ENCODE measurements at regions not wholly inside any gene's neighbourhood (a gene's known extent, or its start where the extent isn't known, plus 50 kb on each side); places are given as distances from the start of the nearest gene placed in this dataset.
"Not testable (repeated sequence)": the region's sequence is repeated elsewhere in the genome, so short reads cannot be mapped to it uniquely, and the experiment has no call there.

- Histone ChIP-seq H3K27ac (ENCODE audit: low read depth, low read length) (no peak overlapping the region), H3K4me1 (ENCODE audit: control insufficient read depth in 1 of 2, insufficient read depth in 2 of 2, low read length in 2 of 2) (no peaks in the 10 kb centered on the region), H3K36me3 (ENCODE audit: control insufficient read depth in 1 of 2, insufficient read depth in 2 of 2, low read length in 2 of 2) (no peaks in the 10 kb centered on the region), H3K9me3 (ENCODE audit: control insufficient read depth in 1 of 2, low read length in 2 of 2) (no peaks in the 10 kb centered on the region), H3K9ac (ENCODE audit: low read depth in 1 of 2, low read length in 2 of 2) (no peak overlapping the region), H3K4me3 (ENCODE audit: low read depth in 1 of 2, low read length in 2 of 2) (no peak overlapping the region), H3K27me3 (ENCODE audit: control insufficient read depth in 1 of 2, insufficient read depth in 2 of 2, low read length in 2 of 2) (no peaks in the 10 kb centered on the region)
Measured at GRCh38 chr2:751474-751873, 74.3 kb upstream of the TMEM18 start.

DNA sequence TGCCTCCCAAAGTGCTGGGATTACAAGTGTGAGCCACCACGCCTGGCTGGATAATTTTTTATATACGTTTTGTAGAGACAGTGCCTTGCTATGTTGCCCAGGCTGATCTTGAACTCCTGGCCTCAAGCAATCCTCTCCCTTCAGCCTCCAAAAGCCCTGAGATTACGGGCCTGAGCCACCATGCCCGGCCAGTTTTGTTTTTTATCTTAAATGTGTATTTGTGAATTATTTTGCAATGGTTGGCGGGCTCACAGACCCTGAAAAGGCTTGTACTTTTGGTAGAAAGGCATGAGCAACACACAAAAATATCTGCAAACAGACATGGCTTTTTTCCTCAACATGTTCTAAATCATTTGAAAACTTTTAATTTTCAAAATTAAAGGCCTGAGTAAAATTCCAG is 73.4 kb upstream of the TMEM18 start:
- no peaks in the 10 kb centered on the region for H3K9me3 ChIP-seq (ENCODE audit: control insufficient read depth in 1 of 2, low read length in 2 of 2)
- H3K9ac ChIP-seq (ENCODE audit: low read depth in 1 of 2, low read length in 2 of 2), result no peak overlapping the region
- H3K27ac ChIP-seq (ENCODE audit: low read depth, low read length), result no peak overlapping the region
- no peak overlapping the region for H3K4me3 ChIP-seq (ENCODE audit: low read depth in 1 of 2, low read length in 2 of 2)
- H3K27me3 ChIP-seq (ENCODE audit: control insufficient read depth in 1 of 2, insufficient read depth in 2 of 2, low read length in 2 of 2), result no peaks in the 10 kb centered on the region
- H3K4me1 ChIP-seq (ENCODE audit: control insufficient read depth in 1 of 2, insufficient read depth in 2 of 2, low read length in 2 of 2), result no peaks in the 10 kb centered on the region
- no peaks in the 10 kb centered on the region for H3K36me3 ChIP-seq (ENCODE audit: control insufficient read depth in 1 of 2, insufficient read depth in 2 of 2, low read length in 2 of 2)

- H3K4me3 ChIP-seq (ENCODE audit: low read depth in 1 of 2, low read length in 2 of 2), result no peak overlapping the region
- no peaks in the 10 kb centered on the region for H3K9me3 ChIP-seq (ENCODE audit: control insufficient read depth in 1 of 2, low read length in 2 of 2)
- no peaks in the 10 kb centered on the region for H3K36me3 ChIP-seq (ENCODE audit: control insufficient read depth in 1 of 2, insufficient read depth in 2 of 2, low read length in 2 of 2)
- no peaks in the 10 kb centered on the region for H3K27me3 ChIP-seq (ENCODE audit: control insufficient read depth in 1 of 2, insufficient read depth in 2 of 2, low read length in 2 of 2)
- H3K9ac ChIP-seq (ENCODE audit: low read depth in 1 of 2, low read length in 2 of 2), result no peak overlapping the region
- no peak overlapping the region for H3K27ac ChIP-seq (ENCODE audit: low read depth, low read length)
- H3K4me1 ChIP-seq (ENCODE audit: control insufficient read depth in 1 of 2, insufficient read depth in 2 of 2, low read length in 2 of 2), result no peaks in the 10 kb centered on the region
Measured at GRCh38 chr2:747762-748351, 70.7 kb upstream of the TMEM18 start.

GRCh38 chr2:746697-747096 is 69.5 kb upstream of the TMEM18 start:
- Histone ChIP-seq H3K4me3 (ENCODE audit: low read depth in 1 of 2, low read length in 2 of 2) (no peak overlapping the region), H3K27me3 (ENCODE audit: control insufficient read depth in 1 of 2, insufficient read depth in 2 of 2, low read length in 2 of 2) (peaks cover 0 to 8% of the 10 kb centered on the region in 2 donors), H3K27ac (ENCODE audit: low read depth, low read length) (no peak overlapping the region), H3K9ac (ENCODE audit: low read depth in 1 of 2, low read length in 2 of 2) (no peak overlapping the region), H3K4me1 (ENCODE audit: control insufficient read depth in 1 of 2, insufficient read depth in 2 of 2, low read length in 2 of 2) (no peaks in the 10 kb centered on the region), H3K9me3 (ENCODE audit: control insufficient read depth in 1 of 2, low read length in 2 of 2) (no peaks in the 10 kb centered on the region), H3K36me3 (ENCODE audit: control insufficient read depth in 1 of 2, insufficient read depth in 2 of 2, low read length in 2 of 2) (no peaks in the 10 kb centered on the region)

DNA sequence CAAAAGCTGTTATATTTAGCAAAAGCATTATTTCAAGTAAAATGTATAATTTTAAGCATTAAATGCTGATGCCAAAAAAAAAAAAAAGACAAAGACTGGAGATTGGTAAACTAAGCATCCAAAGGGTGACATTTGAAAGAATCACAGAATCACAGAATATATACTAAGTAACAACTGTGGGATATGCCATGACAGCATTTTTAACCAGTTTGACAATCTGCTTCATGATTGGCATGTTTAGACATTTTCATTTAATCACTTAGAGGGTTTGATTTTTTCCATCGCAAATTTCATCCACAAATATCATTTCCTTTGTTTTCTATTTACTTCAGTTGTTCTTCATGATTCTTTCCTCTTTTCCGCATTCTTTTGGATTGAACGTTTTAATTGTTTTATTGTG is 66.9 kb upstream of the TMEM18 start:
- Histone ChIP-seq H3K9me3 (ENCODE audit: control insufficient read depth in 1 of 2, low read length in 2 of 2) (no peaks in the 10 kb centered on the region), H3K4me1 (ENCODE audit: control insufficient read depth in 1 of 2, insufficient read depth in 2 of 2, low read length in 2 of 2) (peaks cover 0 to 14% of the 10 kb centered on the region in 2 donors), H3K9ac (ENCODE audit: low read depth in 1 of 2, low read length in 2 of 2) (no peak overlapping the region), H3K27ac (ENCODE audit: low read depth, low read length) (no peak overlapping the region), H3K27me3 (ENCODE audit: control insufficient read depth in 1 of 2, insufficient read depth in 2 of 2, low read length in 2 of 2) (peaks cover 0 to 11% of the 10 kb centered on the region in 2 donors), H3K36me3 (ENCODE audit: control insufficient read depth in 1 of 2, insufficient read depth in 2 of 2, low read length in 2 of 2) (no peaks in the 10 kb centered on the region), H3K4me3 (ENCODE audit: low read depth in 1 of 2, low read length in 2 of 2) (no peak overlapping the region)

GRCh38 chr2:742221-742620 is 65.0 kb upstream of the TMEM18 start:
- no peaks in the 10 kb centered on the region for H3K36me3 ChIP-seq (ENCODE audit: control insufficient read depth in 1 of 2, insufficient read depth in 2 of 2, low read length in 2 of 2)
- H3K9me3 ChIP-seq (ENCODE audit: control insufficient read depth in 1 of 2, low read length in 2 of 2), result no peaks in the 10 kb centered on the region
- H3K4me1 ChIP-seq (ENCODE audit: control insufficient read depth in 1 of 2, insufficient read depth in 2 of 2, low read length in 2 of 2), result peaks cover 0 to 14% of the 10 kb centered on the region in 2 donors
- H3K27ac ChIP-seq (ENCODE audit: low read depth, low read length), result no peak overlapping the region
- H3K4me3 ChIP-seq (ENCODE audit: low read depth in 1 of 2, low read length in 2 of 2), result no peak overlapping the region
- H3K9ac ChIP-seq (ENCODE audit: low read depth in 1 of 2, low read length in 2 of 2), result no peak overlapping the region
- peaks cover 0 to 11% of the 10 kb centered on the region in 2 donors for H3K27me3 ChIP-seq (ENCODE audit: control insufficient read depth in 1 of 2, insufficient read depth in 2 of 2, low read length in 2 of 2)

DNA sequence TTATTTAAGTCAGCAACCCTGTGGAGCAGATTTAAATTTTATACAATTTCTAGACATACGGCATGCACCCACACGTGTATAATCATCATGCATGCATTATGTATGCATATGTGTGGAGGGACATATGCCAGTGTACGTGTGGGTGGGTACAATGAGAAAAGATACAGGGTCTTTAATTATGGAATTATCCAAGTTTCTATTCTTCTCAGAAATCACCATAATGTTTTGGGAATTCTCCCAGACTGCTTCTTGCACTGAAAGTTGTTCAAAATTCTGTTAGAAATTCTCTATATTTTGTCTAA is 63.9 kb upstream of the TMEM18 start:
- Histone ChIP-seq H3K36me3 (ENCODE audit: control insufficient read depth in 1 of 2, insufficient read depth in 2 of 2, low read length in 2 of 2) (no peaks in the 10 kb centered on the region), H3K9ac (ENCODE audit: low read depth in 1 of 2, low read length in 2 of 2) (no peak overlapping the region), H3K27ac (ENCODE audit: low read depth, low read length) (no peak overlapping the region), H3K4me1 (ENCODE audit: control insufficient read depth in 1 of 2, insufficient read depth in 2 of 2, low read length in 2 of 2) (peaks cover 0 to 14% of the 10 kb centered on the region in 2 donors), H3K27me3 (ENCODE audit: control insufficient read depth in 1 of 2, insufficient read depth in 2 of 2, low read length in 2 of 2) (peaks cover 0 to 11% of the 10 kb centered on the region in 2 donors), H3K4me3 (ENCODE audit: low read depth in 1 of 2, low read length in 2 of 2) (no peak overlapping the region), H3K9me3 (ENCODE audit: control insufficient read depth in 1 of 2, low read length in 2 of 2) (no peaks in the 10 kb centered on the region)

GRCh38 chr2:740322-741194 is 63.4 kb upstream of the TMEM18 start:
- peak overlapping the region; percentile 57 to 73 for H3K4me3 ChIP-seq (ENCODE audit: low read depth in 1 of 2, low read length in 2 of 2)
- peaks cover 0 to 11% of the 10 kb centered on the region in 2 donors for H3K27me3 ChIP-seq (ENCODE audit: control insufficient read depth in 1 of 2, insufficient read depth in 2 of 2, low read length in 2 of 2)
- H3K9me3 ChIP-seq (ENCODE audit: control insufficient read depth in 1 of 2, low read length in 2 of 2); H3K27ac ChIP-seq (ENCODE audit: low read depth, low read length); H3K36me3 ChIP-seq (ENCODE audit: control insufficient read depth in 1 of 2, insufficient read depth in 2 of 2, low read length in 2 of 2): not testable (repeated sequence)
- peak overlapping the region in 1 of 2 donors; percentile 47 for H3K9ac ChIP-seq (ENCODE audit: low read depth in 1 of 2, low read length in 2 of 2)
- peaks cover 0 to 14% of the 10 kb centered on the region in 2 donors for H3K4me1 ChIP-seq (ENCODE audit: control insufficient read depth in 1 of 2, insufficient read depth in 2 of 2, low read length in 2 of 2)

DNA sequence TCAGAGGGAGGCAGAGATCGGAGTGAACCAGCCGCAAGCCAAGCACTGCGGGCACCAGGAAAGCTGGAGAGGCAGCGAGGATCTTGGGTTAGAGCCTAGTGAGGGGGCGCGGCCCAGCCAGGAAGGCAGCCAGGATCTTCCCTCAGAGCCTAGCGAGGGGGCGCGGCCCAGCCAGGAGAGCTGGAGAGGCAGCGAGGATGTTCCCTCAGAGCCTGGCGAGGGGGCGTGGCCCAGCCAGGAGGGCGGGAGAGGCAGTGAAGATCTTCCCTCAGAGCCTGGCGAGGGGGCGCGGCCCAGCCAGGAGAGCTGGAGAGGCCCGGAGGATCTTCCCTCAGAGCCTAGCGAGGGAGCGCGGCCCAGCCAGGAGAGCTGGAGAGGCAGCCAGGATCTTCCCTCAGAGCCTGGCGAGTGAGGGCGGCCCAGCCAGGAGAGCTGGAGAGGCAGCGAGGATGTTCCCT is 62.7 kb upstream of the TMEM18 start:
- H3K4me1 ChIP-seq (ENCODE audit: control insufficient read depth in 1 of 2, insufficient read depth in 2 of 2, low read length in 2 of 2), result peaks cover 0 to 14% of the 10 kb centered on the region in 2 donors
- not testable (repeated sequence) for H3K9me3 ChIP-seq (ENCODE audit: control insufficient read depth in 1 of 2, low read length in 2 of 2); H3K9ac ChIP-seq (ENCODE audit: low read depth in 1 of 2, low read length in 2 of 2); H3K27ac ChIP-seq (ENCODE audit: low read depth, low read length); H3K36me3 ChIP-seq (ENCODE audit: control insufficient read depth in 1 of 2, insufficient read depth in 2 of 2, low read length in 2 of 2)
- H3K27me3 ChIP-seq (ENCODE audit: control insufficient read depth in 1 of 2, insufficient read depth in 2 of 2, low read length in 2 of 2), result peaks cover 0 to 11% of the 10 kb centered on the region in 2 donors
- H3K4me3 ChIP-seq (ENCODE audit: low read depth in 1 of 2, low read length in 2 of 2), result peak overlapping the region; percentile 57 to 73

- H3K4me3 ChIP-seq (ENCODE audit: low read depth in 1 of 2, low read length in 2 of 2), result no peak overlapping the region
- H3K9ac ChIP-seq (ENCODE audit: low read depth in 1 of 2, low read length in 2 of 2), result no peak overlapping the region
- peaks cover 0 to 14% of the 10 kb centered on the region in 2 donors for H3K4me1 ChIP-seq (ENCODE audit: control insufficient read depth in 1 of 2, insufficient read depth in 2 of 2, low read length in 2 of 2)
- peaks cover 0 to 5% of the 10 kb centered on the region in 2 donors for H3K27me3 ChIP-seq (ENCODE audit: control insufficient read depth in 1 of 2, insufficient read depth in 2 of 2, low read length in 2 of 2)
- no peaks in the 10 kb centered on the region for H3K9me3 ChIP-seq (ENCODE audit: control insufficient read depth in 1 of 2, low read length in 2 of 2)
- no peaks in the 10 kb centered on the region for H3K36me3 ChIP-seq (ENCODE audit: control insufficient read depth in 1 of 2, insufficient read depth in 2 of 2, low read length in 2 of 2)
- H3K27ac ChIP-seq (ENCODE audit: low read depth, low read length), result no peak overlapping the region
Measured at GRCh38 chr2:736939-737338, 59.7 kb upstream of the TMEM18 start.

All from duodenal mucosa (tissue), 2 donors.